ENCODE measurements at regions not wholly inside any gene's neighbourhood (a gene's known extent, or its start where the extent isn't known, plus 50 kb on each side); places are given as distances from the start of the nearest gene placed in this dataset.

GRCh38 chr5:167623354-167623753, 668.1 kb upstream of the WWC1 start:
- DNase-seq: no peak

- no peak for DNase-seq
Measured at GRCh38 chr5:167624053-167624452, 667.4 kb upstream of the WWC1 start.

- no peak for DNase-seq
Measured at GRCh38 chr5:167626341-167627123, 664.9 kb upstream of the WWC1 start.

- DNase-seq: no peak
Measured at GRCh38 chr5:167629634-167630033, 661.8 kb upstream of the WWC1 start.

GRCh38 chr5:167631191-167631590, 660.3 kb upstream of the WWC1 start:
- DNase-seq: no peak

- DNase-seq: no peak
Measured at GRCh38 chr5:167633114-167633513, 658.3 kb upstream of the WWC1 start.

- no peak for DNase-seq
Measured at GRCh38 chr5:167633931-167634341, 657.5 kb upstream of the WWC1 start.

GRCh38 chr5:167634432-167634831, 657.0 kb upstream of the WWC1 start:
- no peak for DNase-seq

GRCh38 chr5:167638816-167639215, 652.6 kb upstream of the WWC1 start:
- DNase-seq: no peak

- no peak for DNase-seq
Measured at GRCh38 chr5:167639273-167639672, 652.2 kb upstream of the WWC1 start.

GRCh38 chr5:167639766-167640165, 651.7 kb upstream of the WWC1 start:
- no peak for DNase-seq

GRCh38 chr5:167642181-167642580, 649.3 kb upstream of the WWC1 start:
- no peak for DNase-seq

GRCh38 chr5:167642779-167643517, 648.5 kb upstream of the WWC1 start:
- DNase-seq: no peak

GRCh38 chr5:167643631-167644280, 647.7 kb upstream of the WWC1 start:
- no peak for DNase-seq

- DNase-seq: no peak
Measured at GRCh38 chr5:167644619-167645018, 646.8 kb upstream of the WWC1 start.

- DNase-seq: no peak
Measured at GRCh38 chr5:167649471-167649870, 642.0 kb upstream of the WWC1 start.

- DNase-seq: no peak
Measured at GRCh38 chr5:167652690-167653089, 638.8 kb upstream of the WWC1 start.

GRCh38 chr5:167653645-167654106, 637.8 kb upstream of the WWC1 start:
- DNase-seq: no peak

- DNase-seq: no peak
Measured at GRCh38 chr5:167657016-167657415, 634.4 kb upstream of the WWC1 start.

- DNase-seq: no peak
Measured at GRCh38 chr5:167658889-167659288, 632.6 kb upstream of the WWC1 start.

- DNase-seq: no peak
Measured at GRCh38 chr5:167661605-167662004, 629.8 kb upstream of the WWC1 start.

GRCh38 chr5:167664222-167664804, 627.1 kb upstream of the WWC1 start:
- no peak for DNase-seq

GRCh38 chr5:167665841-167666375, 625.5 kb upstream of the WWC1 start:
- no peak for DNase-seq

All from 8988T (cell line).